Activated naive CD4-positive, alpha-beta T cell treated with anti-CD3 and anti-CD28 coated beads, Interleukin-2, amount 10 ng/mL, durations not matched to agents 7 days and 5 days (primary cell): ENCODE measurements at regions not wholly inside any gene's neighbourhood (a gene's known extent, or its start where the extent isn't known, plus 50 kb on each side); places are given as distances from the start of the nearest gene placed in this dataset.

ENCODE experiments used
- CTCF ChIA-PET: fragments of 350-600 bp; sonication (Branson Sonifier 250); formaldehyde crosslinking; loops from one replicate; lab custom pipeline; 2021; ENCODE audit warnings: antibody characterized with exemption; lab: Charles Lee
- DNase-seq: peaks from one replicate; pipeline ENCODE4 v3.0.0-alpha.2; 2020
- H3K27ac Mint-ChIP-seq: one replicate; pipeline ENCODE4 v1.8.0; 2021; ENCODE audit warnings: mild to moderate bottlenecking, moderate library complexity, mixed read lengths
- H3K27me3 Mint-ChIP-seq: one replicate; pipeline ENCODE4 v1.8.0; 2021; ENCODE audit warnings: mild to moderate bottlenecking, mixed read lengths
- H3K36me3 Mint-ChIP-seq: one replicate; pipeline ENCODE4 v1.8.0; 2021; ENCODE audit warnings: mixed read lengths
- H3K4me1 Mint-ChIP-seq: one replicate; pipeline ENCODE4 v1.8.0; 2021; ENCODE audit warnings: mixed read lengths
- H3K4me3 Mint-ChIP-seq: one replicate; pipeline ENCODE4 v1.8.0; 2021; ENCODE audit warnings: mild to moderate bottlenecking, moderate library complexity, mixed read lengths
- H3K9me3 Mint-ChIP-seq: one replicate; pipeline ENCODE4 v1.8.0; 2021; ENCODE audit warnings: mixed read lengths

GRCh38 chr16:51875834-51876600 is 670.9 kb downstream of the TOX3 start:
- no peak for DNase-seq
- peaks cover 2% of the 10 kb centered on the region for H3K9me3 Mint-ChIP-seq
- CTCF ChIA-PET, result no interaction called here
- no peaks in the 10 kb centered on the region for H3K4me1 Mint-ChIP-seq
- no peaks in the 10 kb centered on the region for H3K27me3 Mint-ChIP-seq
- H3K4me3 Mint-ChIP-seq, result no peak overlapping the region
- no peak overlapping the region for H3K27ac Mint-ChIP-seq
- no peaks in the 10 kb centered on the region for H3K36me3 Mint-ChIP-seq

DNA sequence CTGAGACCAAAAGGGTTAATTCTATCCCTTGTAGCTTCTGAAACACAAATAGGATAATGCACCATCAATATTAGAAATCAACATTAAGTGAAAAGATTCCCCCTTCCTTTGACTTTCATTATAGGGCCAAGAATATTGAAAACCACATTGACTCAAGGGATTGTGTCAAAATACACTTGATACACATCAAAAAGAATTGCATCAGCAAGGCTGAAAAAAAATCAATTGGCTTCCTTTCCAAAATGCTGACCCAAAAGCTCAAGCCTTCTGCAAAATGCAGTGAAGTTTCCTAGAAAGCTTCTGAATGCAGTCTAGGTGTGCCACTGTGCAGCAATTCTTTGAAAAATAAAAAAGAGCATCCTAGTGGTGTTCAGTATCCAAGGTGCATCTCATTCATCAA is 674.4 kb downstream of the TOX3 start:
- CTCF ChIA-PET, result interaction anchor here (0.6 kb wide), 1 partner anchor 10 kb away, joined by 3 read pairs; no protein-coding TSS in a partner anchor
- no peaks in the 10 kb centered on the region for H3K27me3 Mint-ChIP-seq
- no peak for DNase-seq
- no peak overlapping the region for H3K27ac Mint-ChIP-seq
- H3K4me3 Mint-ChIP-seq, result no peak overlapping the region
- no peaks in the 10 kb centered on the region for H3K4me1 Mint-ChIP-seq
- H3K9me3 Mint-ChIP-seq, result peaks cover 2% of the 10 kb centered on the region
- no peaks in the 10 kb centered on the region for H3K36me3 Mint-ChIP-seq

GRCh38 chr16:51870296-51870854 is 676.6 kb downstream of the TOX3 start:
- CTCF ChIA-PET, result no interaction called here
- no peaks in the 10 kb centered on the region for H3K27me3 Mint-ChIP-seq
- H3K4me3 Mint-ChIP-seq, result no peak overlapping the region
- no peak for DNase-seq
- peaks cover 2% of the 10 kb centered on the region for H3K9me3 Mint-ChIP-seq
- H3K27ac Mint-ChIP-seq, result no peak overlapping the region
- H3K4me1 Mint-ChIP-seq, result no peaks in the 10 kb centered on the region
- H3K36me3 Mint-ChIP-seq, result no peaks in the 10 kb centered on the region

DNA sequence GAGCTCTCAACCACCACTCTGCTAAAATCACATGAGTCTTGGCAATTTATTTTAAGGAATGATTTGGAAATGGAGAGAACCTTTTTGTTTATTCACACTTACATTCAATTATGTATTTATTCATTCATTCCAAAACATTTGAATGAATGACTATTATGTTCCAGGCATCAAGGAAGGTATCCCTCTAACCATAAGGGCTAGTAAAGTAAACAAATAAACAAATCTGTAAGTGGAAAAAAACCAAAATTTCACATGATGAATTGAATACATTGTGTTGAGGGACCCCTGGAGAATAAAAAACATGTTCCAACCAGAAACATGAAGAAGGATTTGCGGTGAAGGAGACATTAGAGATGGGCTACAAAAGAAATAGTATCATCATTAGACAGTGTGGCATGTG is 677.8 kb downstream of the TOX3 start:
- no peaks in the 10 kb centered on the region for H3K36me3 Mint-ChIP-seq
- H3K4me3 Mint-ChIP-seq, result no peak overlapping the region
- no peak for DNase-seq
- H3K27me3 Mint-ChIP-seq, result no peaks in the 10 kb centered on the region
- CTCF ChIA-PET, result no interaction called here
- no peaks in the 10 kb centered on the region for H3K4me1 Mint-ChIP-seq
- no peak overlapping the region for H3K27ac Mint-ChIP-seq
- H3K9me3 Mint-ChIP-seq, result no peaks in the 10 kb centered on the region

- Mint-ChIP-seq H3K4me1 (no peaks in the 10 kb centered on the region), H3K27ac (no peak overlapping the region), H3K9me3 (no peaks in the 10 kb centered on the region), H3K36me3 (no peaks in the 10 kb centered on the region), H3K27me3 (no peaks in the 10 kb centered on the region), H3K4me3 (no peak overlapping the region)
- no peak for DNase-seq
- CTCF ChIA-PET, result no interaction called here
Observed at GRCh38 chr16:51868631-51869030, 678.3 kb downstream of the TOX3 start.

DNA sequence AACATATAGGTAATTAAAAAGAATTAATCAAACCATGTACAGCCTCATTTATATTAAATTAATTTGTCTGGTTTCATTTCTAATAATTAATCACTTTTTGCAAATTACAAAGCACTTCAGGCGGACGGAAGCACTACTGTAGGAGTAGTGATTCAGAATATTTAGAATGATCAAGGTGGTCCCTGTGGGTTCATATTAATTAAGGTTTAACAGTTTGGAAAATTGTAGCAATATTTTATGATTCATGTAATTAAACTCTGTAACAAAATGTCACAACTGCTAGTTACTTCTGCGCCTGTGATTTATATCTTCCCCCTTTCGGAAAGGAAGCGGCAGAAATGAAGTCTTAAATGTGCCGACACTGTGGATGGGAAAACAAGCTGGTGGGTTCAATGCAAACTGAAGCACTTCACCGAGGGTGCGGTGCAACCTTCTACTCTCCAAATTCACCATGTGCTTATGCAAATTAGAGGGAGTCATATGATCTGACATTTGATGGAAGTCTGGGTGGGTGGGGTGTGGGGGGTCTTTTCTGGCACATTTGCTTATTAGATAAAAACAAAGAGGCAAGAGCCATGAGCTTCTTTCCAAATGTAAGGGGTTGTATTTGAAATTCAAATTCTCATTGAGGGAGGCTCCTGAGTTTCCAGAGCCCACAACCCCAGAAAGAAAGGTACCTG is 679.4 kb downstream of the TOX3 start:
- no peaks in the 10 kb centered on the region for H3K36me3 Mint-ChIP-seq

DNA sequence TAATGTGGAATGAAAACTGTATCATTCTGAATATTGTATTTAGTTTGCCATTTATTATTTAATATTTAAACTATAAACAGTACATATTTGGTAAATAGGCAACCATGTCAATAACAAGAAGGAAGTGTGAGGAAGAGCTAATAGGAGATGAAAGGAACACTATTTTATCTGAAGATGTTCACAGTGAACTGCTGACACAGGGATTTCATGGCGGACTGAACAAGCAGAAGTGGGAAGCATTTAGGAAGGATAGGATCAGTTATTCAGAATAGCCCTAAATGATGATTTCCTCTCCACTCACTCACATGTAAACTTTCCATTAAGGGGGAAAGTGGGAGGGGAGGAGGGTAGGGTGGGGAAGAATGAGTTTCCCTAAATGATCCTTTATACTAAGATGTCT is 682.4 kb downstream of the TOX3 start:
- no peaks in the 10 kb centered on the region for H3K9me3 Mint-ChIP-seq
- no peaks in the 10 kb centered on the region for H3K4me1 Mint-ChIP-seq
- no peaks in the 10 kb centered on the region for H3K27me3 Mint-ChIP-seq
- no peak overlapping the region for H3K27ac Mint-ChIP-seq
- DNase-seq, result no peak
- CTCF ChIA-PET, result no interaction called here
- no peaks in the 10 kb centered on the region for H3K36me3 Mint-ChIP-seq
- H3K4me3 Mint-ChIP-seq, result no peak overlapping the region

More for the DNA sequence above, 679.4 kb downstream of the TOX3 start:
- no peak overlapping the region for H3K27ac Mint-ChIP-seq
- H3K4me1 Mint-ChIP-seq, result no peaks in the 10 kb centered on the region
- H3K27me3 Mint-ChIP-seq, result no peaks in the 10 kb centered on the region
- CTCF ChIA-PET, result no interaction called here
- H3K9me3 Mint-ChIP-seq, result no peaks in the 10 kb centered on the region
- no peak overlapping the region for H3K4me3 Mint-ChIP-seq
- DNase-seq, result no peak

- CTCF ChIA-PET, result no interaction called here
- DNase-seq, result no peak
- H3K9me3 Mint-ChIP-seq, result peaks cover 5% of the 10 kb centered on the region
- no peak overlapping the region for H3K27ac Mint-ChIP-seq
- H3K27me3 Mint-ChIP-seq, result no peaks in the 10 kb centered on the region
- no peak overlapping the region for H3K4me3 Mint-ChIP-seq
- no peaks in the 10 kb centered on the region for H3K36me3 Mint-ChIP-seq
- peaks cover 4% of the 10 kb centered on the region for H3K4me1 Mint-ChIP-seq
Observed at GRCh38 chr16:51854401-51854951, 692.5 kb downstream of the TOX3 start.

- Mint-ChIP-seq H3K4me3 (no peak overlapping the region), H3K9me3 (peaks cover 5% of the 10 kb centered on the region), H3K27ac (no peak overlapping the region), H3K27me3 (no peaks in the 10 kb centered on the region), H3K4me1 (peaks cover 4% of the 10 kb centered on the region), H3K36me3 (no peaks in the 10 kb centered on the region)
- no peak for DNase-seq
- CTCF ChIA-PET, result no interaction called here
Observed at GRCh38 chr16:51853586-51853985, 693.4 kb downstream of the TOX3 start.

DNA sequence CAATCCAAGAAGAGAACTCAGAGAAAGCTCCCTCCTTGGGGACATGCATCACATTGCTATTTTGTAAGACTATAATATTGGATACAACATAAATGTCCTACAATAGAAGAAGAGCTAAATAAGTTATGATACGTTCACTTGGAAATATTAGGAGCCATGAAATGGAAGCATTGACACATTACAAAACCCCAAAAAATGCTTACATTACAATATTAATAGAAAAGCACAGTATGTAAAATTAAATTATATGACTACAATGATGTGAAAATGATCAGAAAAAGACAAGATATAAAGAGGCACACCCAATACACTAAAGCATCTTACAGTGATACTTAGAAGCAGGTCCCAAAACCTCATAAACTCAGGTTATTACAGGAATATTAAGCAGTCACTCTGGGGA is 694.1 kb downstream of the TOX3 start:
- CTCF ChIA-PET, result no interaction called here
- Mint-ChIP-seq H3K27ac (no peak overlapping the region), H3K9me3 (peaks cover 5% of the 10 kb centered on the region), H3K4me1 (peaks cover 4% of the 10 kb centered on the region), H3K4me3 (no peak overlapping the region), H3K36me3 (no peaks in the 10 kb centered on the region), H3K27me3 (no peaks in the 10 kb centered on the region)
- no peak for DNase-seq

GRCh38 chr16:51851111-51851510 is 695.8 kb downstream of the TOX3 start:
- DNase-seq, result no peak
- Mint-ChIP-seq H3K36me3 (no peaks in the 10 kb centered on the region), H3K27ac (no peak overlapping the region), H3K27me3 (no peaks in the 10 kb centered on the region), H3K4me3 (no peak overlapping the region), H3K9me3 (peaks cover 2% of the 10 kb centered on the region), H3K4me1 (peaks cover 3% of the 10 kb centered on the region)
- CTCF ChIA-PET, result no interaction called here

- H3K9me3 Mint-ChIP-seq, result no peaks in the 10 kb centered on the region
- H3K27me3 Mint-ChIP-seq, result no peaks in the 10 kb centered on the region
Observed at GRCh38 chr16:51849715-51850114, 697.2 kb downstream of the TOX3 start.

GRCh38 chr16:51845586-51846305 is 694.7 kb upstream of the SALL1 start:
- CTCF ChIA-PET, result no interaction called here
- H3K36me3 Mint-ChIP-seq, result no peaks in the 10 kb centered on the region
- H3K4me1 Mint-ChIP-seq, result no peaks in the 10 kb centered on the region
- no peak overlapping the region for H3K27ac Mint-ChIP-seq
- DNase-seq, result no peak
- no peaks in the 10 kb centered on the region for H3K9me3 Mint-ChIP-seq
- no peaks in the 10 kb centered on the region for H3K27me3 Mint-ChIP-seq
- H3K4me3 Mint-ChIP-seq, result no peak overlapping the region

More at GRCh38 chr16:51849715-51850114, 697.2 kb downstream of the TOX3 start:
- CTCF ChIA-PET, result no interaction called here
- no peak overlapping the region for H3K27ac Mint-ChIP-seq
- no peaks in the 10 kb centered on the region for H3K36me3 Mint-ChIP-seq
- DNase-seq, result no peak
- no peaks in the 10 kb centered on the region for H3K4me1 Mint-ChIP-seq
- H3K4me3 Mint-ChIP-seq, result no peak overlapping the region

GRCh38 chr16:51839727-51840462 is 688.8 kb upstream of the SALL1 start:
- H3K4me1 Mint-ChIP-seq, result no peaks in the 10 kb centered on the region
- no peak overlapping the region for H3K4me3 Mint-ChIP-seq
- H3K36me3 Mint-ChIP-seq, result no peaks in the 10 kb centered on the region
- no peak for DNase-seq
- H3K9me3 Mint-ChIP-seq, result no peaks in the 10 kb centered on the region
- CTCF ChIA-PET, result no interaction called here
- H3K27me3 Mint-ChIP-seq, result no peaks in the 10 kb centered on the region
- no peak overlapping the region for H3K27ac Mint-ChIP-seq
